ENCODE measurements at regions not wholly inside any gene's neighbourhood (a gene's known extent, or its start where the extent isn't known, plus 50 kb on each side); places are given as distances from the start of the nearest gene placed in this dataset.

GRCh38 chr19:29442094-29442493, 83.7 kb upstream of the VSTM2B start:
- Histone ChIP-seq H3K27ac (replicated peaks) (no peak overlapping the region), H3K27me3 (ENCODE audit: insufficient read depth, poor library complexity, severe bottlenecking) (no peaks in the 10 kb centered on the region), H3K4me3 (replicated peaks; ENCODE audit: insufficient read depth, low read length) (no peak overlapping the region)
- no peak for TF ChIP-seq GABPA (IDR thresholded peaks at IDR 0.05; ENCODE audit: low read depth)
- no peak for TF ChIP-seq POLR2AphosphoS5 (IDR thresholded peaks at IDR 0.05; ENCODE audit: low read depth)
- TF ChIP-seq REST (IDR thresholded peaks at IDR 0.05; ENCODE audit: insufficient replicate concordance, low read depth), result no peak
- TF ChIP-seq, protein P1, sequence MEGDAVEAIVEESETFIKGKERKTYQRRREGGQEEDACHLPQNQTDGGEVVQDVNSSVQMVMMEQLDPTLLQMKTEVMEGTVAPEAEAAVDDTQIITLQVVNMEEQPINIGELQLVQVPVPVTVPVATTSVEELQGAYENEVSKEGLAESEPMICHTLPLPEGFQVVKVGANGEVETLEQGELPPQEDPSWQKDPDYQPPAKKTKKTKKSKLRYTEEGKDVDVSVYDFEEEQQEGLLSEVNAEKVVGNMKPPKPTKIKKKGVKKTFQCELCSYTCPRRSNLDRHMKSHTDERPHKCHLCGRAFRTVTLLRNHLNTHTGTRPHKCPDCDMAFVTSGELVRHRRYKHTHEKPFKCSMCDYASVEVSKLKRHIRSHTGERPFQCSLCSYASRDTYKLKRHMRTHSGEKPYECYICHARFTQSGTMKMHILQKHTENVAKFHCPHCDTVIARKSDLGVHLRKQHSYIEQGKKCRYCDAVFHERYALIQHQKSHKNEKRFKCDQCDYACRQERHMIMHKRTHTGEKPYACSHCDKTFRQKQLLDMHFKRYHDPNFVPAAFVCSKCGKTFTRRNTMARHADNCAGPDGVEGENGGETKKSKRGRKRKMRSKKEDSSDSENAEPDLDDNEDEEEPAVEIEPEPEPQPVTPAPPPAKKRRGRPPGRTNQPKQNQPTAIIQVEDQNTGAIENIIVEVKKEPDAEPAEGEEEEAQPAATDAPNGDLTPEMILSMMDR (IDR thresholded peaks at IDR 0.05; ENCODE audit: insufficient read depth, low read length), result no peak
- no peak for TF ChIP-seq SPI1 (IDR thresholded peaks at IDR 0.05; ENCODE audit: borderline replicate concordance, low read depth)
- no peak for DNase-seq (ENCODE audit: low read depth in 1 of 2, low spot score in 1 of 2)

DNA sequence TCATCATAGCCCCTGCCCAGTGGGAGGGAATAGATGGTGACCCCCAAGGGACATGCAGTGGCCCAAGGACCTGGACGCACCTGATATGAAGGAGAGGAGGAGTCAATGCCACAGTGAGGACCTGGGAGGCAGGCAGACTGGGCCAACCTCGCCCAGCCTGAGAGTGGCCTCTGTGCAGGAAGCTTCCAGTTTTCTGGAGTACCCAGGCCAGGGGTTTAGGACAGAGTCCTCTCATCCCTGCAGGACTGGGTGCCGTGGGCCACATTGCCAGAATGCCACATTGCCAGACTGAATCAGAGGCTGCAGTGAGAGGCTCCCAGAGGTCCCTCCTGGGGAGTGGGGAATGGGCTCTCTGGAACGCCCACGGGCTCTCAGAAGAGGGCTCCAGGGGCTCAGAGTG, 82.9 kb upstream of the VSTM2B start:
- no peak overlapping the region for H3K4me3 ChIP-seq (replicated peaks; ENCODE audit: insufficient read depth, low read length)
- DNase-seq (ENCODE audit: low read depth in 1 of 2, low spot score in 1 of 2), result no peak
- H3K27me3 ChIP-seq (ENCODE audit: insufficient read depth, poor library complexity, severe bottlenecking), result no peaks in the 10 kb centered on the region
- no peak overlapping the region for H3K27ac ChIP-seq (replicated peaks)
- no peak for TF ChIP-seq REST (IDR thresholded peaks at IDR 0.05; ENCODE audit: insufficient replicate concordance, low read depth)

- no peak overlapping the region for H3K4me3 ChIP-seq (replicated peaks; ENCODE audit: insufficient read depth, low read length)
- TF ChIP-seq SPI1 (IDR thresholded peaks at IDR 0.05; ENCODE audit: borderline replicate concordance, low read depth) (no peak), REST (IDR thresholded peaks at IDR 0.05; ENCODE audit: insufficient replicate concordance, low read depth) (no peak), POLR2AphosphoS5 (IDR thresholded peaks at IDR 0.05; ENCODE audit: low read depth) (no peak)
- TF ChIP-seq, protein P1 (IDR thresholded peaks at IDR 0.05; ENCODE audit: insufficient read depth, low read length), result no peak
- H3K27me3 ChIP-seq (ENCODE audit: insufficient read depth, poor library complexity, severe bottlenecking), result no peaks in the 10 kb centered on the region
- H3K27ac ChIP-seq (replicated peaks), result no peak overlapping the region
- no peak for DNase-seq (ENCODE audit: low read depth in 1 of 2, low spot score in 1 of 2)
These were observed 80.5 kb upstream of the VSTM2B start for GRCh38 chr19:29445246-29445645.

GRCh38 chr19:29446361-29446760, 79.4 kb upstream of the VSTM2B start:
- DNase-seq (ENCODE audit: low read depth in 1 of 2, low spot score in 1 of 2), result no peak
- no peak overlapping the region for H3K27ac ChIP-seq (replicated peaks)
- peaks cover 1% of the 10 kb centered on the region for H3K27me3 ChIP-seq (ENCODE audit: insufficient read depth, poor library complexity, severe bottlenecking)
- no peak for TF ChIP-seq GABPA (IDR thresholded peaks at IDR 0.05; ENCODE audit: low read depth)
- no peak for TF ChIP-seq POLR2AphosphoS5 (IDR thresholded peaks at IDR 0.05; ENCODE audit: low read depth)
- TF ChIP-seq SPI1 (IDR thresholded peaks at IDR 0.05; ENCODE audit: borderline replicate concordance, low read depth), result no peak
- TF ChIP-seq REST (IDR thresholded peaks at IDR 0.05; ENCODE audit: insufficient replicate concordance, low read depth), result no peak
- TF ChIP-seq, protein P1 (IDR thresholded peaks at IDR 0.05; ENCODE audit: insufficient read depth, low read length), result no peak
- no peak overlapping the region for H3K4me3 ChIP-seq (replicated peaks; ENCODE audit: insufficient read depth, low read length)

All from HL-60 (cell line).